SK-N-SH treated with all-trans-retinoic acid at 6 μM for 48 hours (cell line): ENCODE measurements at regions not wholly inside any gene's neighbourhood (a gene's known extent, or its start where the extent isn't known, plus 50 kb on each side); places are given as distances from the start of the nearest gene placed in this dataset.

Experiments used
- ATAC-seq: fragments of 200-7000 bp; cut with Tn5 transposase; 3 replicates; pipeline ENCODE4 v1.9.1; 2020; ENCODE audit warnings: mild to moderate bottlenecking, moderate library complexity
- ARNTL ChIP-seq: fragments of 450-650 bp; formaldehyde crosslinking; IDR thresholded peaks from 2 replicates; pipeline ENCODE4 v1.5.0; 2020; ENCODE audit warnings: low read depth, mild to moderate bottlenecking, moderate library complexity, borderline replicate concordance
- BACH2 ChIP-seq: fragments of 250-450 bp; sonication (Bioruptor Pico); IDR thresholded peaks from 2 replicates; pipeline ENCODE4 v1.9.0; 2021; ENCODE audit warnings: mild to moderate bottlenecking, borderline replicate concordance
- CSDC2 ChIP-seq: fragments of 250-450 bp; sonication (Bioruptor Pico); IDR thresholded peaks from 2 replicates; pipeline ENCODE4 v1.5.0; 2020; ENCODE audit warnings: mild to moderate bottlenecking, moderate library complexity
- ESRRG ChIP-seq: fragments of 250-450 bp; sonication (Bioruptor Pico); IDR thresholded peaks from 2 replicates; pipeline ENCODE4 v1.6.1; 2021; ENCODE audit warnings: mild to moderate bottlenecking
- GLIS3 ChIP-seq: fragments of 250-450 bp; sonication (Bioruptor Pico); IDR thresholded peaks from 2 replicates; pipeline ENCODE4 v1.5.0; 2020; ENCODE audit warnings: mild to moderate bottlenecking, moderate library complexity
- ISL1 ChIP-seq: fragments of 250-450 bp; sonication (Bioruptor Pico); IDR thresholded peaks from 2 replicates; pipeline ENCODE4 v2.1.2; 2022; ENCODE audit warnings: mild to moderate bottlenecking, moderate library complexity
- OSR1 ChIP-seq: fragments of 250-450 bp; sonication (Bioruptor Pico); IDR thresholded peaks from 2 replicates; pipeline ENCODE4 v1.8.0; 2022; ENCODE audit warnings: moderate library complexity, mild to moderate bottlenecking, inconsistent platforms
- PATZ1 ChIP-seq: fragments of 250-450 bp; sonication (Bioruptor Pico); IDR thresholded peaks from 2 replicates; pipeline ENCODE4 v1.8.0; 2020; ENCODE audit warnings: mild to moderate bottlenecking, moderate library complexity, borderline replicate concordance
- PPARA ChIP-seq: fragments of 250-450 bp; sonication (Bioruptor Pico); IDR thresholded peaks from 2 replicates; pipeline ENCODE4 v1.5.0; 2020; ENCODE audit warnings: mild to moderate bottlenecking, borderline replicate concordance
- RARB ChIP-seq: fragments of 250-450 bp; sonication (Bioruptor Pico); IDR thresholded peaks from 2 replicates; pipeline ENCODE4 v1.8.0; 2021; ENCODE audit warnings: mild to moderate bottlenecking, moderate library complexity
- SNAI2 ChIP-seq: fragments of 250-450 bp; sonication (Bioruptor Pico); IDR thresholded peaks from 2 replicates; pipeline ENCODE4 v1.5.0; 2020; ENCODE audit warnings: mild to moderate bottlenecking, moderate library complexity
- TCF4 ChIP-seq: fragments of 250-450 bp; sonication (Bioruptor Pico); IDR thresholded peaks from 2 replicates; pipeline ENCODE4 v1.8.0; 2021; ENCODE audit warnings: mild to moderate bottlenecking, moderate library complexity, borderline replicate concordance
- TOX ChIP-seq: fragments of 250-450 bp; sonication (Bioruptor Pico); IDR thresholded peaks from 2 replicates; pipeline ENCODE4 v1.8.0; 2021; ENCODE audit warnings: mild to moderate bottlenecking, moderate library complexity, borderline replicate concordance
- TSHZ2 ChIP-seq: fragments of 250-450 bp; sonication (Bioruptor Pico); IDR thresholded peaks from 2 replicates; pipeline ENCODE4 v1.5.0; 2020; ENCODE audit warnings: mild to moderate bottlenecking, moderate library complexity
- ZC3H10 ChIP-seq: fragments of 250-450 bp; sonication (Bioruptor Pico); IDR thresholded peaks from 2 replicates; pipeline ENCODE4 v1.5.1; 2021; ENCODE audit warnings: mild to moderate bottlenecking, moderate library complexity
- ZFP3 ChIP-seq: fragments of 250-450 bp; sonication (Bioruptor Pico); IDR thresholded peaks from 2 replicates; pipeline ENCODE4 v1.5.0; 2020; ENCODE audit warnings: mild to moderate bottlenecking, moderate library complexity
- ZFP30 ChIP-seq: fragments of 450-650 bp; formaldehyde crosslinking; IDR thresholded peaks from 2 replicates; pipeline ENCODE4 v1.5.0; 2022; ENCODE audit warnings: mild to moderate bottlenecking, moderate library complexity
- ZNF565 ChIP-seq: fragments of 450-650 bp; formaldehyde crosslinking; conservative IDR thresholded peaks from 2 replicates; pipeline ENCODE4 v1.5.0; 2020; ENCODE audit warnings: low read depth, mild to moderate bottlenecking, moderate library complexity
- ZNF70 ChIP-seq: fragments of 450-650 bp; formaldehyde crosslinking; IDR thresholded peaks from 2 replicates; pipeline ENCODE4 v1.5.0; 2020; ENCODE audit warnings: mild to moderate bottlenecking, moderate library complexity
- ZNF8 ChIP-seq: fragments of 450-650 bp; formaldehyde crosslinking; IDR thresholded peaks from 2 replicates; pipeline ENCODE4 v1.5.0; 2020; ENCODE audit warnings: mild to moderate bottlenecking, moderate library complexity
- TF ChIP-seq, protein P1 (sequence below): fragments of 250-450 bp; sonication (Bioruptor Pico); IDR thresholded peaks from 2 replicates; pipeline ENCODE4 v1.8.0; 2021; ENCODE audit warnings: low read depth, mild to moderate bottlenecking, moderate library complexity, borderline replicate concordance
- TF ChIP-seq, protein P2 (sequence below): fragments of 250-450 bp; sonication (Bioruptor Pico); IDR thresholded peaks from 2 replicates; pipeline ENCODE4 v1.5.1; 2021; ENCODE audit warnings: mild to moderate bottlenecking, moderate library complexity

DNA sequence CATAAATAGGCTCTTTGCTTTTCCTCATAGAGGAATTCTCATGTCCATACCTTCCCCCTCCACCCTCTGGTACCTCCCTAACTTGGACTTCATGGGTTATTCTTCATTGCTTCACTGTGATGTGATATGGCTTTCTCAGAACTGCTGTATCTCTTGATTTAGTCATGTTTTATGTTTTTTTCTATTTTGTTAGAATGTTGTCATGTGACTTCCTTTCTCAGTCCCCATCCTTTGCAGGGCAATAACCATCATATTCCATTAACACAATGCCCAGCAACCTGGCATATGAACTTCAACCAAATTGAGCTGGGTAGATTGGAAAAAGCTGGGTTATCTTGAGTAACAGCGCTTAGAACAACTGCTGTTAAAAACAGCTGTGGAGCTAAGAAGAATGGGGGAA, 190.9 kb upstream of the PRSS16 start:
- ATAC-seq = no peak
- no peak for TF ChIP-seq ARNTL (CRISPR knock-in tag)

DNA sequence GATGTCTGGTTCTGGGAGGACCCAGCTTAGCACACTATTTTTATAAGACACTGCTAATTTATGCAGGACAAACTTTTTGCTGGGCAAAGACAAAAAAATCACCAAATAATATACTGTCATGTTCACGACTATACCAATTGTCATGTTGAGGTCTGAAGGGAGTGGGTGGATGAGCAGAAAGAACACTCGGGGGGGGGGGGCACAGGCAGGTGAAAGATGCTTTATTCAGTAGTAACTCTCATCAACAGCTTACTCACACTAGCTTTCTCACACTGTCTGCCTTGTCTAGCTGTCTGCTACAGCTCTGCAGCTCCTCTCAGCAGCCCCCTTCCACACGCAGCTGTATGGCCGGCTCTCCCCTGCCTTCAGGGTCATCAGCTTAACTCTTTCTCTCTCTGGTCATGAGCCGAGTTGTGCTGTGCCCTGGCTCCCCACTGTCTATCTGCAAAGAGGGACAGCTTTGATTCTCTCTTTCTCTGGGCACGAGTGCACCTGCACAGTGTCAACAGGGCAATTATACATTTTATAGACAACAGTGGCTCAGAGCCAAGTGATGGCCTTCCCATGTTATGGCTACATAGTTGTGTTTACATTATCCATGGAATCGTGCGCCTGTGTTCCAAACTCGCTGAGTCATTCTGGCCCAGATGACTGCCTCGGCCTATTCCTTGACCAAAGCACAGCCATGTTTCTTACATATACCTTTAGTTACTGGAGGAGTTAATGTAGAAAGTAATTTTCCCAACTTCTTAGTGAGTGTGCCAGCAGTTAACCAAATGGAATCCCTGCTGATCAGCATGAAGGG, 187.7 kb upstream of the PRSS16 start:
- no peak for ATAC-seq
- TF ChIP-seq ZFP30 (0 out of 2 replicates have a peak, but pooled peaks have one; percentile 43), ISL1 (CRISPR knock-in tag) (peak; percentile 36; the same call in 1 of the 2 replicates), ZFP3 (CRISPR knock-in tag) (no peak), PPARA (peak; percentile 89), CSDC2 (peak; percentile 94), PATZ1 (CRISPR knock-in tag) (no peak), TCF4 (no peak), GLIS3 (CRISPR knock-in tag) (no peak), RARB (CRISPR knock-in tag) (no peak), BACH2 (CRISPR knock-in tag) (peak; percentile 95), TSHZ2 (peak; percentile 89), ZNF8 (CRISPR knock-in tag) (peak; percentile 52; the same call in 1 of the 2 replicates), OSR1 (CRISPR knock-in tag) (no peak), ESRRG (CRISPR knock-in tag) (no peak), ZNF70 (peak; percentile 38; the same call in 1 of the 2 replicates), SNAI2 (CRISPR knock-in tag) (peak; percentile 90), ZNF565 (CRISPR knock-in tag) (peak; percentile 83), ZC3H10 (no peak)
- TF ChIP-seq, protein P1, sequence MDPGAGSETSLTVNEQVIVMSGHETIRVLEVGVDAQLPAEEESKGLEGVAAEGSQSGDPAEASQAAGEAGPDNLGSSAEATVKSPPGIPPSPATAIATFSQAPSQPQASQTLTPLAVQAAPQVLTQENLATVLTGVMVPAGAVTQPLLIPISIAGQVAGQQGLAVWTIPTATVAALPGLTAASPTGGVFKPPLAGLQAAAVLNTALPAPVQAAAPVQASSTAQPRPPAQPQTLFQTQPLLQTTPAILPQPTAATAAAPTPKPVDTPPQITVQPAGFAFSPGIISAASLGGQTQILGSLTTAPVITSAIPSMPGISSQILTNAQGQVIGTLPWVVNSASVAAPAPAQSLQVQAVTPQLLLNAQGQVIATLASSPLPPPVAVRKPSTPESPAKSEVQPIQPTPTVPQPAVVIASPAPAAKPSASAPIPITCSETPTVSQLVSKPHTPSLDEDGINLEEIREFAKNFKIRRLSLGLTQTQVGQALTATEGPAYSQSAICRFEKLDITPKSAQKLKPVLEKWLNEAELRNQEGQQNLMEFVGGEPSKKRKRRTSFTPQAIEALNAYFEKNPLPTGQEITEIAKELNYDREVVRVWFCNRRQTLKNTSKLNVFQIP = no peak
- TF ChIP-seq, protein P2, sequence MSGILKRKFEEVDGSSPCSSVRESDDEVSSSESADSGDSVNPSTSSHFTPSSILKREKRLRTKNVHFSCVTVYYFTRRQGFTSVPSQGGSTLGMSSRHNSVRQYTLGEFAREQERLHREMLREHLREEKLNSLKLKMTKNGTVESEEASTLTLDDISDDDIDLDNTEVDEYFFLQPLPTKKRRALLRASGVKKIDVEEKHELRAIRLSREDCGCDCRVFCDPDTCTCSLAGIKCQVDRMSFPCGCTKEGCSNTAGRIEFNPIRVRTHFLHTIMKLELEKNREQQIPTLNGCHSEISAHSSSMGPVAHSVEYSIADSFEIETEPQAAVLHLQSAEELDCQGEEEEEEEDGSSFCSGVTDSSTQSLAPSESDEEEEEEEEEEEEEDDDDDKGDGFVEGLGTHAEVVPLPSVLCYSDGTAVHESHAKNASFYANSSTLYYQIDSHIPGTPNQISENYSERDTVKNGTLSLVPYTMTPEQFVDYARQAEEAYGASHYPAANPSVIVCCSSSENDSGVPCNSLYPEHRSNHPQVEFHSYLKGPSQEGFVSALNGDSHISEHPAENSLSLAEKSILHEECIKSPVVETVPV (CRISPR knock-in tag) = no peak

- TF ChIP-seq ISL1 (CRISPR knock-in tag) (no peak), RARB (CRISPR knock-in tag) (no peak), ARNTL (CRISPR knock-in tag) (no peak), ZNF565 (CRISPR knock-in tag) (no peak), PPARA (no peak), ZNF8 (CRISPR knock-in tag) (no peak), PATZ1 (CRISPR knock-in tag) (no peak), ZFP3 (CRISPR knock-in tag) (no peak), TOX (CRISPR knock-in tag) (no peak), SNAI2 (CRISPR knock-in tag) (no peak), GLIS3 (CRISPR knock-in tag) (no peak), ZFP30 (no peak)
- TF ChIP-seq, protein P1 = no peak
- TF ChIP-seq, protein P2 (CRISPR knock-in tag) = no peak
- ATAC-seq = no peak
Observed at GRCh38 chr6:27061235-27061993, 186.1 kb upstream of the PRSS16 start.
